Prostate gland (tissue), 2 donors: ENCODE measurements at regions not wholly inside any gene's neighbourhood (a gene's known extent, or its start where the extent isn't known, plus 50 kb on each side); places are given as distances from the start of the nearest gene placed in this dataset.
"Not testable (repeated sequence)": the region's sequence is repeated elsewhere in the genome, so short reads cannot be mapped to it uniquely, and the experiment has no call there.

ENCODE experiments used
- DNase-seq: peaks from one replicate; pipeline ENCODE4 v3.0.0-alpha.2; 2019; ENCODE audit warnings: low spot score
- H3K27ac ChIP-seq, 2 donors: fragments of 200-600 bp; sonication (generic); 2 replicates each; pipeline ENCODE4 v1.5.1; 2017 to 2019
- H3K27me3 ChIP-seq: fragments of 200-600 bp; sonication (generic); replicated peaks from 2 replicates; pipeline ENCODE4 v1.5.1; 2019; ENCODE audit not compliant: insufficient read depth
- H3K36me3 ChIP-seq, 2 donors: fragments of 200-600 bp; sonication (generic); 1 replicate in 1 of 2; 2 replicates in 1 of 2; pipeline versions ENCODE4 v1.5.1 to v1.8.1; 2017 to 2019
- H3K4me1 ChIP-seq: fragments of 200-600 bp; sonication (generic); replicated peaks from 2 replicates; pipeline ENCODE4 v1.5.1; 2019
- H3K4me3 ChIP-seq, 2 donors: fragments of 200-600 bp; sonication (generic); 2 replicates each; pipeline ENCODE4 v1.5.1; 2017 to 2019
- H3K9me3 ChIP-seq: fragments of 200-600 bp; sonication (generic); 2 replicates; pipeline ENCODE4 v1.5.1; 2017
- POLR2A ChIP-seq: fragments of 450-650 bp; IDR thresholded peaks from one replicate; pipeline ENCODE4 v1.6.1; 2016; ENCODE audit warnings: antibody characterized with exemption, mild to moderate bottlenecking
- POLR2AphosphoS5 ChIP-seq: sonication (generic); formaldehyde crosslinking; IDR thresholded peaks from one replicate; pipeline ENCODE4 v1.6.1; 2017; ENCODE audit warnings: antibody characterized with exemption
- WGBS: methylation state at CpG from one replicate; pipeline ENCODE4 v1.1.5; 2018; 5-methylcytosine and 5-hydroxymethylcytosine counted together
- intact Hi-C: fragments of 100-400 bp; cut with DNase I; formaldehyde crosslinking; loops from one replicate; pipeline ENCODE4 v1.14.2; 2022
- TF ChIP-seq, protein P1 (sequence below), 4 experiments: fragments of 200-600 bp in 2 of 4; fragments of 450-650 bp in 2 of 4; sonication (generic) in 2 of 4; IDR thresholded peaks; 1 replicate in 3 of 4; 2 replicates in 1 of 4; pipeline ENCODE4 v1.5.1; 2016 to 2019; ENCODE audit warnings: antibody characterized with exemption in 4 of 4, mild to moderate bottlenecking in 2 of 4, moderate library complexity in 2 of 4

DNA sequence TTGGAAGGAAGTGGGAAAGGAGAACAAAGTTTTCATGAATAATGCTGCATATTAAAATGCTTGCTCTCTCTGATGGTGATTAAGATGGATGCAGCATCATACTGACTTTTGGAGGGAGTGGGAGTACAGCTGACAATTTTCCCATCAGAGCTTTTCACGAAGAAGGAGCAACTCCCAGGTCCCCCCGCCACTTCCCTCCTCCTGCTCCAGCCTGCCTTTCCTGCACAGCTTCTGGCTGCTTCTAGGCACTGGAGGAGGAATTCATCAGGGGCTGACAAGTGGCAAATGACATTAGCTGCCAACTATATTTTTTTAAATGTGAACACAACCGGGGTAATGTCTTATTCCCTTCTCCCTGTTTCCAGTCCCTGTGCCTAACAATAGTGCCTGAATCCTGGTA lies 477.9 kb downstream of the SHISA9 start:
- no peak overlapping the region for H3K4me3 ChIP-seq
- no peaks in the 10 kb centered on the region for H3K36me3 ChIP-seq
- DNase-seq: no peak
- intact Hi-C loops: no loop called here
- WGBS: 85% methylated on average over 3 of the region's 3 CpGs
- TF ChIP-seq POLR2AphosphoS5 (no peak), POLR2A (no peak)
- TF ChIP-seq, protein P1, sequence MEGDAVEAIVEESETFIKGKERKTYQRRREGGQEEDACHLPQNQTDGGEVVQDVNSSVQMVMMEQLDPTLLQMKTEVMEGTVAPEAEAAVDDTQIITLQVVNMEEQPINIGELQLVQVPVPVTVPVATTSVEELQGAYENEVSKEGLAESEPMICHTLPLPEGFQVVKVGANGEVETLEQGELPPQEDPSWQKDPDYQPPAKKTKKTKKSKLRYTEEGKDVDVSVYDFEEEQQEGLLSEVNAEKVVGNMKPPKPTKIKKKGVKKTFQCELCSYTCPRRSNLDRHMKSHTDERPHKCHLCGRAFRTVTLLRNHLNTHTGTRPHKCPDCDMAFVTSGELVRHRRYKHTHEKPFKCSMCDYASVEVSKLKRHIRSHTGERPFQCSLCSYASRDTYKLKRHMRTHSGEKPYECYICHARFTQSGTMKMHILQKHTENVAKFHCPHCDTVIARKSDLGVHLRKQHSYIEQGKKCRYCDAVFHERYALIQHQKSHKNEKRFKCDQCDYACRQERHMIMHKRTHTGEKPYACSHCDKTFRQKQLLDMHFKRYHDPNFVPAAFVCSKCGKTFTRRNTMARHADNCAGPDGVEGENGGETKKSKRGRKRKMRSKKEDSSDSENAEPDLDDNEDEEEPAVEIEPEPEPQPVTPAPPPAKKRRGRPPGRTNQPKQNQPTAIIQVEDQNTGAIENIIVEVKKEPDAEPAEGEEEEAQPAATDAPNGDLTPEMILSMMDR (IDR thresholded peaks at IDR 0.05): no peak
- no peak overlapping the region for H3K27ac ChIP-seq
- H3K4me1 ChIP-seq: no peaks in the 10 kb centered on the region
- H3K9me3 ChIP-seq: no peaks in the 10 kb centered on the region
- H3K27me3 ChIP-seq: no peaks in the 10 kb centered on the region

DNA sequence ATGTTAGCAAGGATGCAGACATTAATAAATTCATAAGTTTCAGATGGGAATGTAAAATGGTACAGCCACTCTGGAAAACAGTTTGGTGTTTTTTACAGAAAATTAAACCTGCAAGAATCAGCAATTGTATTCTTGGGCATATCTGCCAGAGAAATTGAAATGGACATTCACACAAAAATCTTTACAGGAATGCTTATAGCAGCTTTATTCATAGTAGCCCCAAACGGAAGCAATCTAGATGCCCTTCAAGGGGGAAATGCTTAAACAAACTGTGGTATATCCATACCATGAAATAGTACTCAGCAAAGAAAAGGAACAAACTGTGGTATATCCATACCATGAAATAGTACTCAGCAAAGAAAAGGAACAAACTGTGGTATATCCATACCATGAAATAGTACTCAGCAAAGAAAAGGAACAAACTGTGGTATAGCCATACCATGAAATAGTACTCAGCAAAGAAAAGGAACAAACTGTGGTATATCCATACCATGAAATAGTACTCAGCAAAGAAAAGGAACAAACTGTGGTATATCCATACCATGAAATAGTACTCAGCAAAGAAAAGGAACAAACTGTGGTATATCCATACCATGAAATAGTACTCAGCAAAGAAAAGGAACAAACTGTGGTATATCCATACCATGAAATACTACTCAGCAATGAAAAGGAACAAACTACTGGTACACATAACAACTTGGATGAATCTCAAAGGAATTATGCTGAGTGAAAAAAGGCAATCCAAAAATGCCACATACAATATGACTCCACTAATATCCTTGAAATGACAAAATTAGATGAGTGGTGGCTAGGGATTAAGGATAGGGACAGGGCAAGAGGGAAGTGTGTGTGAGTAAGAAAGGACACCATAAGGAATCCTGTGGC lies 484.0 kb downstream of the SHISA9 start:
- H3K27ac ChIP-seq, H3K27me3 ChIP-seq, intact Hi-C loops, H3K4me3 ChIP-seq, H3K9me3 ChIP-seq, DNase-seq, H3K4me1 ChIP-seq, H3K36me3 ChIP-seq: not testable (repeated sequence)
- WGBS: 88% methylated on average over 1 of the region's 1 CpG

- TF ChIP-seq POLR2AphosphoS5: no peak
- no peak for DNase-seq
- Histone ChIP-seq H3K27me3 (no peaks in the 10 kb centered on the region), H3K4me1 (no peaks in the 10 kb centered on the region), H3K9me3 (no peaks in the 10 kb centered on the region), H3K36me3 (no peaks in the 10 kb centered on the region), H3K4me3 (no peak overlapping the region), H3K27ac (no peak overlapping the region)
- intact Hi-C loops: no loop called here
- 53% methylated on average over 7 of the region's 7 CpGs for WGBS
Measured at GRCh38 chr16:13390093-13390985, 488.9 kb downstream of the SHISA9 start.

GRCh38 chr16:13390986-13391305 lies 489.5 kb downstream of the SHISA9 start:
- H3K4me1 ChIP-seq: no peaks in the 10 kb centered on the region
- H3K9me3 ChIP-seq: no peaks in the 10 kb centered on the region
- no peaks in the 10 kb centered on the region for H3K36me3 ChIP-seq
- TF ChIP-seq, protein P1 (IDR thresholded peaks at IDR 0.05): no peak
- DNase-seq: no peak
- no peak overlapping the region for H3K4me3 ChIP-seq
- H3K27ac ChIP-seq: no peak overlapping the region
- intact Hi-C loops: no loop called here
- H3K27me3 ChIP-seq: no peaks in the 10 kb centered on the region

DNA sequence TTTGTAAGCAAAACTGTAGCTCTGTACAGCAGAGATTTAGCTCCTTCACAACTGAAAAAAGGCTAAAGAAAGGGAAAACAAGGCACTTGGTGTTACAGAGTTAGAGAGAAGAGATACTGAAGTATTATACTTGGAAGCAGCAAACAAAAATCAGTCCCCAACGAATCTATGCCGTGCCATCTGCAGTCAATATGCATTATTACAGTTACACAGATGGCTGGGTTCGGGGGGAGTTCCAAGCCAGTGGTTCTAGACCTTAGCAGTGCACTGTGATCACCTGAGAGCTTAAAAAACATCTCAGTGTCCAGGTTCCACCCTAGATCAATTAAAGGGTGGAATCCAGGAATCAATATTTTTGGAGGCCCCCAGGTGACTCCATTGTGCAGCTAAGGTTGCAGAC lies 489.9 kb downstream of the SHISA9 start:
- WGBS: 89% methylated on average over 3 of the region's 3 CpGs
- no peaks in the 10 kb centered on the region for H3K4me1 ChIP-seq
- no peak overlapping the region for H3K27ac ChIP-seq
- H3K9me3 ChIP-seq: no peaks in the 10 kb centered on the region
- H3K4me3 ChIP-seq: no peak overlapping the region
- DNase-seq: no peak
- no peaks in the 10 kb centered on the region for H3K27me3 ChIP-seq
- TF ChIP-seq POLR2A (no peak), POLR2AphosphoS5 (no peak)
- TF ChIP-seq, protein P1 (IDR thresholded peaks at IDR 0.05): no peak
- no peaks in the 10 kb centered on the region for H3K36me3 ChIP-seq
- intact Hi-C loops: no loop called here
